PFSK-1 (cell line): ENCODE measurements at regions not wholly inside any gene's neighbourhood (a gene's known extent, or its start where the extent isn't known, plus 50 kb on each side); places are given as distances from the start of the nearest gene placed in this dataset.

ENCODE experiments used
- FOXP2 ChIP-seq: optimal IDR thresholded peaks from 2 replicates; pipeline ENCODE3; 2011; ENCODE audit warnings: borderline replicate concordance, control low read depth, inconsistent platforms; ENCODE audit not compliant: insufficient read depth; ENCODE audit errors: extremely low read length, extremely low read depth
- REST ChIP-seq, 2 experiments: IDR thresholded peaks; 2 replicates each; pipeline versions ENCODE4 v1.6.1 to v1.8.0; 2011 to 2012; ENCODE audit warnings: low read depth in 2 of 2, low read length in 2 of 2, control low read depth in 1 of 2, inconsistent platforms in 1 of 2, mild to moderate bottlenecking in 1 of 2, moderate library complexity in 1 of 2; ENCODE audit not compliant: insufficient read depth in 1 of 2
- SIN3A ChIP-seq: IDR thresholded peaks from 2 replicates; pipeline ENCODE4 v1.6.1; 2012; ENCODE audit warnings: mild to moderate bottlenecking, low read length, moderate library complexity, borderline replicate concordance; ENCODE audit not compliant: insufficient read depth

GRCh38 chr13:42494157-42494556 is 79.8 kb upstream of the TNFSF11 start:
- TF ChIP-seq SIN3A (no peak), REST (IDR thresholded peaks at IDR 0.05; ENCODE audit: insufficient read depth in 1 of 2, low read depth in 2 of 2, low read length in 2 of 2) (no peak), FOXP2 (no peak)
